Right lobe of liver (tissue), 6 donors: ENCODE measurements at regions not wholly inside any gene's neighbourhood (a gene's known extent, or its start where the extent isn't known, plus 50 kb on each side); places are given as distances from the start of the nearest gene placed in this dataset.

Source experiments
- ATAC-seq, 4 donors: fragments of 200-7000 bp; cut with Tn5 transposase; one replicate each; pipeline ENCODE4 v1.9.1; 2020; ENCODE audit warnings: mild to moderate bottlenecking in 4 of 4, moderate library complexity in 4 of 4
- DNase-seq, 3 donors: peaks; one replicate each; pipeline ENCODE4 v3.0.0-alpha.2; 2020
- H3K27ac ChIP-seq, 3 donors: fragments of 200-600 bp; one replicate each; pipeline ENCODE4 v1.8.0; 2022
- H3K27me3 ChIP-seq, 2 donors: fragments of 200-600 bp; one replicate each; pipeline ENCODE4 v1.8.0; 2022
- H3K36me3 ChIP-seq, 4 donors: fragments of 200-600 bp; sonication (generic) in 1 of 4; one replicate each; pipeline versions ENCODE4 v1.5.1 to v1.8.0; 2017 to 2022; ENCODE audit warnings: control low read depth in 1 of 4
- H3K4me1 ChIP-seq, 4 donors: fragments of 200-600 bp; sonication (generic) in 1 of 4; one replicate each; pipeline versions ENCODE4 v1.5.1 to v1.8.0; 2017 to 2022; ENCODE audit warnings: control low read depth in 1 of 4
- H3K4me3 ChIP-seq, 3 donors: fragments of 200-600 bp; one replicate each; pipeline ENCODE4 v1.8.0; 2022
- H3K9me3 ChIP-seq, 4 donors: fragments of 200-600 bp; sonication (generic) in 1 of 4; one replicate each; pipeline versions ENCODE4 v1.5.1 to v1.8.0; 2017 to 2022; ENCODE audit warnings: control low read depth in 1 of 4
- CTCF ChIP-seq, 4 donors: fragments of 200-600 bp in 3 of 4; fragments of 450-650 bp in 1 of 4; IDR thresholded peaks; one replicate each; pipeline versions ENCODE4 v1.5.1 to v1.8.0; 2016 to 2022; ENCODE audit warnings: antibody characterized with exemption in 4 of 4, mild to moderate bottlenecking in 2 of 4
- POLR2A ChIP-seq: fragments of 450-650 bp; IDR thresholded peaks from one replicate; pipeline ENCODE4 v1.6.1; 2017; ENCODE audit warnings: antibody characterized with exemption, mild to moderate bottlenecking
- WGBS: methylation state at CpG from one replicate; pipeline ENCODE4 v1.1.6; 2018; ENCODE audit warnings: low coverage, low lambda C conversion rate; ENCODE audit not compliant: insufficient coverage; ENCODE audit errors: missing lambda C conversion rate; 5-methylcytosine and 5-hydroxymethylcytosine counted together
- intact Hi-C, 2 donors: fragments of 100-400 bp; cut with DNase I; formaldehyde crosslinking; loops; one replicate each; pipeline versions ENCODE4 v1.11.2 to v1.14.1; 2022
- donor health status: DM: no; HTN: yes; CAD: no.
- donor health status: DM: no; HTN: no; CAD: no.
- donor health status: DM: no; HTN: no; CAD: no.
- donor health status: DM: no; HTN: yes; CAD: no.
- donor health status: DM: no; HTN: yes; CAD: no.

- TF ChIP-seq CTCF (IDR thresholded peaks at IDR 0.05): no peak
- no peak for TF ChIP-seq POLR2A
- no peak overlapping the region for H3K4me3 ChIP-seq
- peak; percentile 56 to 67 (median 64) for ATAC-seq
- intact Hi-C loops: no loop called here
- 24% methylated on average over 2 of the region's 2 CpGs for WGBS
- peaks cover 0 to 34% (median 3%) of the 10 kb centered on the region in 4 donors for H3K4me1 ChIP-seq
- H3K27me3 ChIP-seq: no peaks in the 10 kb centered on the region
- H3K27ac ChIP-seq: peak overlapping the region in 2 of 3 donors; percentile 49 to 52
- no peak for DNase-seq
- no peaks in the 10 kb centered on the region for H3K36me3 ChIP-seq
- H3K9me3 ChIP-seq: no peaks in the 10 kb centered on the region
Measured at GRCh38 chr20:39888310-39888709, 800.7 kb downstream of the MAFB start.

GRCh38 chr20:39886650-39887190 is 802.3 kb downstream of the MAFB start:
- DNase-seq: peak in 1 of 3 donors; percentile 49
- intact Hi-C loops: no loop called here
- 68% methylated on average over 3 of the region's 3 CpGs for WGBS
- Histone ChIP-seq H3K9me3 (no peaks in the 10 kb centered on the region), H3K27me3 (no peaks in the 10 kb centered on the region), H3K4me3 (no peak overlapping the region), H3K4me1 (peaks cover 0 to 25% (median 3%) of the 10 kb centered on the region in 4 donors), H3K36me3 (no peaks in the 10 kb centered on the region), H3K27ac (no peak overlapping the region)
- TF ChIP-seq CTCF (IDR thresholded peaks at IDR 0.05) (no peak), POLR2A (no peak)
- peak; percentile 9 to 27 (median 22) for ATAC-seq

- no peak overlapping the region for H3K27ac ChIP-seq
- ATAC-seq (peak; percentile 61 to 83 (median 72)), DNase-seq (peak; percentile 41 to 64 (median 54))
- H3K36me3 ChIP-seq: no peaks in the 10 kb centered on the region
- WGBS: 38% methylated on average over 6 of the region's 7 CpGs
- H3K9me3 ChIP-seq: no peaks in the 10 kb centered on the region
- intact Hi-C loops: no loop called here
- no peak overlapping the region for H3K4me3 ChIP-seq
- no peaks in the 10 kb centered on the region for H3K27me3 ChIP-seq
- TF ChIP-seq CTCF (IDR thresholded peaks at IDR 0.05): peak; percentile 55 to 78 (median 67)
- TF ChIP-seq POLR2A: no peak
- peaks cover 0 to 22% (median 3%) of the 10 kb centered on the region in 4 donors for H3K4me1 ChIP-seq
Measured at GRCh38 chr20:39885975-39886649, 802.9 kb downstream of the MAFB start.

- WGBS: 71% methylated on average over 1 of the region's 1 CpG
- DNase-seq (no peak), ATAC-seq (no peak)
- intact Hi-C loops: no loop called here
- H3K4me3 ChIP-seq: no peak overlapping the region
- H3K9me3 ChIP-seq: no peaks in the 10 kb centered on the region
- TF ChIP-seq CTCF (IDR thresholded peaks at IDR 0.05) (no peak), POLR2A (no peak)
- H3K36me3 ChIP-seq: no peaks in the 10 kb centered on the region
- no peaks in the 10 kb centered on the region for H3K27me3 ChIP-seq
- H3K27ac ChIP-seq: no peak overlapping the region
- peaks cover 0 to 13% (median under 1%) of the 10 kb centered on the region in 4 donors for H3K4me1 ChIP-seq
Measured at GRCh38 chr20:39882806-39883205, 806.2 kb downstream of the MAFB start.
